ENCODE measurements at regions not wholly inside any gene's neighbourhood (a gene's known extent, or its start where the extent isn't known, plus 50 kb on each side); places are given as distances from the start of the nearest gene placed in this dataset.
"Not testable (repeated sequence)": the region's sequence is repeated elsewhere in the genome, so short reads cannot be mapped to it uniquely, and the experiment has no call there.

DNA sequence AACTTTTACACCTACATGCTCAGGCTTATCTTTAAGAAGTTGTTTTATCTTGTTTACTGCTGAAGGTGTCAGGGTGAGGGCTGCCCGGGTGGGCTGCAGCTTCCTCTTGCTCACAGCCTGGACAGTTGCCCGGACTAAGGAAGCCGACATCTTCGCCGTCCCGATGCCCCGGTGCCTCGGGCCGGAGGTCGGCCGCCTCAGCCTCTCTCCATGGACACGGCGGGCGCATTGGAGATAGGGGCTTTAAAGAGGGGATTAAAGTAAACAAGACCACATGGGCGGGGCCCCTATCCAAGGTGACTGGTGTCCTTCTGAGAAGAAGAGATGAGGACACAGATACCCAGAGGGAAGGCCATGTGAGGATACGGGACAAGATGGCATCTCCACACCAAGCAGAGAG lies 200.4 kb upstream of the HS6ST1 start:
- not testable (repeated sequence) for TF ChIP-seq POLR2A (IDR thresholded peaks at IDR 0.05)
- TF ChIP-seq, protein P1, sequence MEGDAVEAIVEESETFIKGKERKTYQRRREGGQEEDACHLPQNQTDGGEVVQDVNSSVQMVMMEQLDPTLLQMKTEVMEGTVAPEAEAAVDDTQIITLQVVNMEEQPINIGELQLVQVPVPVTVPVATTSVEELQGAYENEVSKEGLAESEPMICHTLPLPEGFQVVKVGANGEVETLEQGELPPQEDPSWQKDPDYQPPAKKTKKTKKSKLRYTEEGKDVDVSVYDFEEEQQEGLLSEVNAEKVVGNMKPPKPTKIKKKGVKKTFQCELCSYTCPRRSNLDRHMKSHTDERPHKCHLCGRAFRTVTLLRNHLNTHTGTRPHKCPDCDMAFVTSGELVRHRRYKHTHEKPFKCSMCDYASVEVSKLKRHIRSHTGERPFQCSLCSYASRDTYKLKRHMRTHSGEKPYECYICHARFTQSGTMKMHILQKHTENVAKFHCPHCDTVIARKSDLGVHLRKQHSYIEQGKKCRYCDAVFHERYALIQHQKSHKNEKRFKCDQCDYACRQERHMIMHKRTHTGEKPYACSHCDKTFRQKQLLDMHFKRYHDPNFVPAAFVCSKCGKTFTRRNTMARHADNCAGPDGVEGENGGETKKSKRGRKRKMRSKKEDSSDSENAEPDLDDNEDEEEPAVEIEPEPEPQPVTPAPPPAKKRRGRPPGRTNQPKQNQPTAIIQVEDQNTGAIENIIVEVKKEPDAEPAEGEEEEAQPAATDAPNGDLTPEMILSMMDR (IDR thresholded peaks at IDR 0.05) = not testable (repeated sequence)

Data from Peyer's patch (tissue), 4 donors.